ENCODE measurements at regions not wholly inside any gene's neighbourhood (a gene's known extent, or its start where the extent isn't known, plus 50 kb on each side); places are given as distances from the start of the nearest gene placed in this dataset.

DNA sequence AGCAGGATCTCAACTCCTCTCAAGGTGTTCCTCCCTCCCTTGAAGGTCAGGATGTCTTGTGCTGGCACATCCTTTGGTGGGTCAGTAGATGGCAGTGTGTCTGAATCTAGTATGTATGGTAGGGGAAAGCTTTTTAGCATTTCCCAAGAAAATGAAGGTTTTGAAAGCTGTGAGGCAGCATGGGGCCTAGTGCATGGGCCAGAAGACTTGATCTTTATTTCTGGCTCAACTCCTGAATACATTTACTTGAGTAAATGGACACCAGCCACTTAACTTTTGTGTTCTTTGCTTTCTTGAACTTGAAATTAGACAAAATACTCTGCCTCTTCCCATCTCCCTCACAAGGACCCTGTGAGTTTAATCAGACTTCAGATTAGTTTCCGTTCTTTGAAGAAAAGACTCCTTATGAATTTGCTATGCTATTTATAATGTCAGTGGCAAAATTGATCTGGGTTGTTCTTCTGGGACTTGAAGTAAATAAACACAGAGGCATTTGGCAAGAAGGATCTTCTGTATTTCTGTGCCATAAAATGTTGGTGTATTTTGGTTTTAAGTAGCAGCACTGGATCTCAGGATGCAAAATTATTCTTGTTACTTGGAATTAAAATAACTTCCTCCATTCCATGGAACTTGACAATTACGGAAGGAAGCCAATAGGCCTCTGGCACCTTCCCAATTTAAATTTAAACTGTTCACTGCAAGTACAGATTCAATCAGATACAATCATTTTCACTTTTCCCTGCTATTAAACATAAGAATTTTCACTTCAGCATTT, 288.8 kb downstream of the CASP12 start:
- no peak for DNase-seq (ENCODE audit: extremely low read depth in 1 of 2, low read depth in 1 of 2)

DNA sequence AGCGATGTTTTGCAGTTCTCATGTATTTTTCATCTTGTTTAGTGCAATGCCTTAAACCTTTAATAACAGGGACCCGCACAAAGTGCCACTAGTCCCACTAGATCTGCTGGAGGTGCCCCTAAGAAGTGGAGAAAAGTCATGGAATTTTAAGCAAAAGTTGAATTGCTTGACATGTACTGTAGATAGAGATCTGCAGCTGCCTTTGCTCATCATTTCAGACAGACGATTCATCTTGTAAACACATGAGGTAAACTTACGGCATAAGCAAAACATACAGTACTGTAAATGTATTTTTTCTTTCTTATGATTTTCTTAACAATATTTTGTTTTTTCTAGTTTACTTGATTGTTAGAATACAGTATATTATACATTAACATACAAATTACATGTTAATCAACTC, 295.6 kb downstream of the CASP12 start:
- no peak for DNase-seq (ENCODE audit: extremely low read depth in 1 of 2, low read depth in 1 of 2)

DNA sequence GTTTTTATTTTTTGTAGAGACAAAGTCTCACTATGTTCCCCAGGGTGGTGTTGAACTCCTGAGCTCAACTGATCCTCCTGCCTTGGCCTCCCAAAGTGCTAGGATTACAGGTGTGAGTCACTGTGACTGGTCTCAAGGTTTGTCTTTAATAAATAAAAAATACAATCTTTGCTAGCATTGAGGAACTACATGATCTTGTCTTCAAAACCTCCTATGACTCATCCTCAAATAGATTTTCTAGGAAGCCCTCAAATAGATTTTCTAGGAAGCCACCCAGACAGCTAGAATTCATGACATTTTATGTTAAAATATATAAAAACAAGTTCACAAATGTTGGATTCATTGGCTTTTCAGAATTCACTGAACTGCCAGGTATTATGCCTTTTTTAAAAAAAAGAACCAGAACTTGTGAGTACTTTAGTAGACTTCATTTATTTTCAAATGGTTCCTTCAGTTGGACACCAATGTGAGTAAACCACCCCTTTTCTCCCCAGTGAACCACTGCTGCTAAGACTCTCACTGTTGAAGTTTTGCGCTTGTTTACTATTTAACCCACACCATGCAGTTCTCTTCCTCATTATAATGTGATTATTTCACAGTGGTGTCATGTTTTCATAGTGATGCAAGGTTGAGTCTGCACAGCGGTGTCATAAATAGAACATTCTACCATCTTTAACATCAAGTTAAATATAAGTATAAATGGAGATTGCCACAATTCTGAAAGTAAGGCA, 303.9 kb downstream of the CASP12 start:
- no peak for DNase-seq (ENCODE audit: extremely low read depth in 1 of 2, low read depth in 1 of 2)

DNA sequence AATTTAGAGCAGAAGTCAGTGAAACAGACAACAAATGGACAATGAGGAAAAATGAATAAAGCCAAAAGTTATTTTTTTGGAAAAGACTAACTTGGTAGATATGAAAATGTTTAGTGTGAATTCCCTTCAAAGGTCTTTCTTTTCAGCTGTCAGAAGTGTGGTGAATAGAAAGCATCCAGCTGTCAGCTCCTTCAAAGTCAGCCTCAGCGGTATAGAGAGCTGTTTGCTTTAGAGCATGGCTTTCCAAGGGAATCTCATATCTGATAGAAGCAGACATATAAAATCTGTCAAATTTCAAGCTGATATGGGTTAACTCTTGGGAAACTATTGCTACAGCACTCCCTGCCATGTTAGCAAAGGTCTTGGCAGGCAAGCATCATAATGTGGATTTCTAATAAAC, 309.3 kb downstream of the CASP12 start:
- no peak for DNase-seq (ENCODE audit: extremely low read depth in 1 of 2, low read depth in 1 of 2)

DNA sequence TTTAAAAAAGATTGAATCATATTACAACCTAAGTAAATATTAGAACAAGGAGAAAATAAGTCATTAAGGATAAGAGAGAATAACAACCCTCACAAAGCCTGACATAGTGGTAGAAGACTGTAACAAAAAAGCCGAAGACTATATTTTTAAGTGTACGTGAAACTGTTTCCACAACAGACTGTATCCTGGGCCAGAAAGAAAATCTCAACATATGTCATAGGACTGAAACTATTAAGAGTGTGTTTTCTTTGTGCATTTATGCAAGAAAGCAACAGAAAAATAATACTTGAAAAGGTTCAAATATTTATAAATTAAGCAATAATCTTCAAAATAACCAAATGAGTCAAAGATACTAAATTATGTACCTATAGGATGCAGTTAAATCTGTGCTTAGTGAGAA, 309.8 kb downstream of the CASP12 start:
- no peak for DNase-seq (ENCODE audit: extremely low read depth in 1 of 2, low read depth in 1 of 2)

DNA sequence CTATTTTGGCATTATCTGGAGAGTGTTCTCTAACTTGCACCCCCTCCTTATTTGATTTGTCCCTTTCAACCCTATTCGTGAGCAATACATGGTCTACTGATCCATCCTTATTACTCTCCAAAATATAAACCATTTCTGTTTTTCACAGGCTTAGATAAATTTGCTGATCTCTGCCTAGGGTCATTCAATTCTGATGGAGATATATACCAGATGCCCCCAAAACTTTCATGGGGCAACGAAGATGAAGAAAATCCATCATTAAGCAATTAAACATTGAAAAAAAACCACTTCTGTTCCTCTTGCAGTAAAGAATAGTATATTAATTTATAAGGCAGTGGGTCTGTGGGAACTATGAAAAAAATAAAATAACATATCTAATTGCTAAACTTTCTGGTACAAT, 313.4 kb downstream of the CASP12 start:
- no peak for DNase-seq (ENCODE audit: extremely low read depth in 1 of 2, low read depth in 1 of 2)

DNA sequence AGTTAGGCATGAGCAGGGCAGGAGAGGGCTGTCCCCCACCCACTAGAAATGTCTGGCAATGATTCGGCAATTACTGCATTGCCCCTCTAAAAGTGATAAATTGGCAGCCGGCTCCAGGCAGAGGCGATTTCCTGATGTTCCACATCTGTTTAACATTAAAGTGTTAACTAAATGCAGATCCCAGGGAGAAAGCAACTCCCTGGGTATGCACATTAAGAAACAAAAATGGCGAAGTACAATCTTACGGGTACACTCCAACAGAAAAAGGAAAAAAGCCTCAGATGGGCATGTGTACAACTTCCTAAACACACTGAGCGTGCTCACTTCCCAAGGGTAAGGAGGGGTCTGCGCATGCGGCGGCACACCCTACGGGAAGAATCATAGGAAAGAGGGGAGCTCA, 314.4 kb downstream of the CASP12 start:
- no peak for DNase-seq (ENCODE audit: extremely low read depth in 1 of 2, low read depth in 1 of 2)

DNA sequence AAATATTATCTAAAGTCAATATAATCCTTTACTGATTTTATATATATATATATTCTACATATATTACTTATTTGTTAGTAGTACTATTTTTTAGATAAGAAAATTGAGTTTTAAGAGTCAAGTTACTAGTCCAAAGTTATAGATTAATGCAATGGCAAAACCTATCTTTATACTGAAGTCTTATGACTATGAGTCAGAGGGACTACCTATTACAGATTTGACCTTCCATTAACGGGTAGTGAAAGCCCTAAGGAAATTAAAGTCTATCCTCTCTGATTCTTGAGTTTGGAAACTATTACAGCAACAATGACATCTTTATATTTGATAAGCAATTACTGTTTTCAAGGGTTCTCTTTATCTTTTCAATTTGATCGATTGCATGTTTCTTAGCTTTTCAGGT, 315.8 kb downstream of the CASP12 start:
- no peak for DNase-seq (ENCODE audit: extremely low read depth in 1 of 2, low read depth in 1 of 2)

DNA sequence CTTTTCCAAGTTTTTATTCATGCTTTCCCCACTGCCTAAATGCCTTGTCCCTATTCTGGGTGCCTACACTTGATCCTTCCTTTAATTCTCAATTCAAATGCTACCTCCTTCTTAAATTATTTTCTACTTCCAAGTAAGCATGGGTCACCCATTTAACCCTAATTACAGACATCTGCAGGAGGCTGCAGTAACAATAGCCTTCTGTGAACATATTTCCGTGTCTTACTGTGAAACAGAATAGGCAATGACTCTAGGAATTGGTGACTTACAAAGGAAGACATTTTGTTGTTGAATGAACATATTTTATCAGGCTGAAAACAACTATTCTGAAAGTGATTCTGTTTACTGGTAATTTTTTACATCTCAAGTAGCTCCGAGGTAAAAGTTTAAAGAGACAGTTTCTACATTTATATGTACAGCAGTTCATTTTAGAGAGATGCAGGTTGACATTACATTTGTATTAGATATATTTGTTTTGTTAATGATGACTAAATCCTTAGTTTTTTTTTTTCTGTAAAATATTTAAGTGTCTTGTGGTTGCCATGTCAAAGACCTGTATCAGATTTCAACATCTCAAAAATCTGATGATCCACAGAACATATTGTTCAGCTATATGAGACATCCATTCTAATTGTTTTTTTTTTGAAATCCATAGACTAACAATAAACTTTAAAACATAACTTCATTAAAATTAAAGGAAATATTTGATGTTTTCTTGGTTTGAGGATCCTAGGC, 316.8 kb downstream of the CASP12 start:
- no peak for DNase-seq (ENCODE audit: extremely low read depth in 1 of 2, low read depth in 1 of 2)

DNA sequence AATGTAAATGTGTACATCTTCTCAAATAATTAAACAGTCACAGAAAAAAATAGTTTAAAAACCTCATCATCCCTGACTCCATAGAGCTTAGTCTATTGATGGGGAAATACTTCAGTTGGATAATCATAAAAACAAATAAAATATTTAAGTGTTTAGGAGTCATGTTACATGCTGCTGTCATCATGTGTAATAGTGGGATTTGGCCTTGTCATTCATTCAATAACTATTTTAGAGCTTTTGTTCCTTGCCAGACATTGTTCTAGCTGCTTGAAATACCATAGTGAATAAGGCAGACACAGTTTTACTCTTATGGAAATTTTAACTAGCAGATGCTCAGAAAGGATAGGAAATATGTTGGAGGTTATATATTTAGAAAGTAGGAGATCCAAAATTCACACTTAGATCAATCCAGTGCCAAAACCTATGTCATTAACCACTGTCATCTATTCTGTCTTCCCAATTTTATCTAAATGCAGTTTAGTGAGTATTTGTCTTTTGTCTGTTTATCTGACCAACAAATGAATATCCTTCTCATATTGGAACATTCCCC, 324.7 kb downstream of the CASP12 start:
- no peak for DNase-seq (ENCODE audit: extremely low read depth in 1 of 2, low read depth in 1 of 2)

DNA sequence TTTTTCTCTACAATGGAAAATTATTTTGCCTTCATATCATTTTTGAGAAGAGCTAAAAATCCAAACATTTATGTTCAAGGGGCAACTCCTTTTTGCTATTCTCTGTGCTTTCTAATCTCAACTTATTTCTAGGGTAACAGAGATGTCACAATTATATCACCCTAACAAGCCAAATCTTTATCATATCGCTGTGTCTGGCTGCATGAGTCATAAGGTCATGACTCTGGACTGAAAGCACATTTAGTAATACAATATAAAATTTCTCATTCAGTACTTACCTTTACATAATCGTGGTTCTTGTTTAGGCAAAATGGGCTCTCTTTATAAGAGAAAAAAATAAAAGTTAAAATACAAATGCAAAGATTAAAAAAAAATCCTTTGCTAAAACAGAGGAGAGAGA, 326.0 kb downstream of the CASP12 start:
- DNase-seq (ENCODE audit: extremely low read depth in 1 of 2, low read depth in 1 of 2): no peak

DNA sequence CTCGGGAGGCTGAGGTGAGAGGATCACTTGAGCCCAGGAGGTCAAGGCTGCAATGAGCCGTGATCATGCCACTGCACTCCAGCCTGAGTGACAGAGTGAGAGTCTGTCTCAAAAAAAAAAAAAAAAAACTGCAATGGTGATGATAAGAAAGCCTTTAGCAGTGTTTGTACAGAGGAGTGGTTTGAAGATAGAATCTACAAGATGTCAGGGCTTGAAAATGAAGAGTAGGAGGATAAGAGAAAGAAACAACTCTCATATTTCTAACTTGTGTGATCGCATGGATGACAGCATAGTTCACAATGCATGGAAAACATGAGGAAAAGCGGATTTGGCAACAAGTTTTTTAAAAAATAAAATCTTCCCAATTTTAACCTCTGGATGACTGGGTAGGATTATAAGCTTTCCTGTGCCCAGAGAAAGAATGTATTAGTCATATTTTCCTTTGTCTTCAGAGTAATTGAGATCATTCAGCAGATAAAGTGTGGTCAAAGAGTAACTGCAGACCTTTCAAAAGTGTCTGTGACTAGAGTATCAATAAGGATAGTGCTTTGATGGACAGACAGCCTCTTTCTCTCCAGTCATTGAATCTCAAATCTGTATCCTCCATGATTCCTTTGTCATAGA, 328.1 kb downstream of the CASP12 start:
- no peak for DNase-seq (ENCODE audit: extremely low read depth in 1 of 2, low read depth in 1 of 2)

DNA sequence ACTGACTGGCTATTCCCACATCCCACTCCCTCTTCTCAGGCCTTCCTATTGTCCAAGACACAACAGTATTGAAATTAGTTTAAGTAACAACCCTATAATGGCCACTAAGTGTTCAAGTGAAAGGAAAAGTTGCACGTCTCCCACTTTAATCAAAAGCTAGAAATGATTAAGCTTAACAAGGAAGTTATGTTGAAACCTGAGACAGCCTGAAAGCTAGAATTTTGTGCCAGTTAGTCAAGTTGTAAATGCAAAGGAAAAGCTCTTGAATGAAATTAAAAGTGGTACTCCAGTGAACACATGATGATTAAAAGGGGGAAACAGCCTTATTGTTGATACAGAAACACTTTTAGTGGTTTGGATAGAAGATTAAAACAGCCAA, 332.7 kb downstream of the CASP12 start:
- DNase-seq (ENCODE audit: extremely low read depth in 1 of 2, low read depth in 1 of 2): no peak

DNA sequence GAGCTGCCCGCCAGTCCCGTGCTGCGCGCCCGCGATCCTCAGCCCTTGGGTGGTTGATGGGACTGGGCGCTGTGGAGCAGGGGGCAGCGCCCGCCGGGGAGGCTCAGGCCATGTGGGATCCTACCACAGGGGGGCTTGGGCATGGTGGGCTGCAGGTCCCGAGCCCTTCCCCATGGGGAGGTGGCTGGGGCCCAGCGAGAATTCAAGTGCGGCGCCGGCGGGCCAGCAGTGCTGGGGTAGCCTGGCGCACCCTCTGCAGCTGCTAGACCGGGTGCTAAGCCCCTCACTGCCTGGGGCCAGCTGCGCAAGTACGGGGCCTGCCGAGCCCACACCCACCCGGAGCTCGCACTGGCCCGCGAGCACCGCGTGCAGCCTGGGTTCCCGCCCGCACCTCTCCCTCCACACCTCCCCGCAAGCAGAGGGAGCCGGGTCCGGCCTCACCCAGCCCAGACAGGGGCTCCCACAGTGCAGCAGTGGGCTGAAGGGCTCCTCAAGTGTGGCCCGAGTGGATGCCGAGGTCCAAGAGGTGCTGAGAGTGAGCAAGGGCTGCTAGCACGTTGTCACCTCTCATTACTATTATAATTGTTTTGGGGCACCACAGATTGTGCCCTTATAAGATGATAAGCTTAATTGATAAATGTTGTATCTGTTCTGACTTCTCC, 333.2 kb downstream of the CASP12 start:
- DNase-seq (ENCODE audit: extremely low read depth in 1 of 2, low read depth in 1 of 2): no peak

DNA sequence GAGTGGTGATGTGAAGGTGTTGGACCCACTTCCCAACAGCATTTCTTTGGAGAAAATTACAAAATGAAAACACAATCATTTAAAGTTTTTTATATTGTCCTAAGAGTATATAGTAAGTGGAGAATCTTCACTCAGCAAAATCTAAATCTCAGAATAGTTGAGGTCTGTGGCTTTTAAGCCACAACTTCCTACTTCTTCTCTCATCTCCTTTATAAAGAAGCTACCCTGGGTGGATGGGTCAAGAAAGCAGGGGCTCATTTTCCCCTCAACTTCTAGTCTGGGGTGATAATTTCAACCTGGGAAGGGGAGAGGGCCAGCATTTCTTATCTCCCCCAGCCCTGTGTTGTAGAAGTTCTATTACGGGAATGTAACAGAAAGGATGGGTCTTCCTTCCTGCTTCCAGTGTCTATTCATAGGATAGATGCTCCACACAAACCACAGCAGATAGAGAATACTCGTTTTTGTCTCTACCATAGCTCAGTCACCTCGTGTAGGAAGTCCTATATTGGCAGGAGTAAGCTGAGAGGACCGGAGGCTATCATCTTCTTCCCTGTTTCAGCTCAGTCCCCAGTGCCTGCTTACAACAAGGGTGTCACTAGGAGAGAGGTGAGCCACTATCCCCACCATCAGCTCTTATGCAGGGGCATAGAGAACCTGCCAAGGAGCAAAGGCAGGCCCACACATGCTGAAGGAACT, 341.5 kb downstream of the CASP12 start:
- no peak for DNase-seq (ENCODE audit: extremely low read depth in 1 of 2, low read depth in 1 of 2)

DNA sequence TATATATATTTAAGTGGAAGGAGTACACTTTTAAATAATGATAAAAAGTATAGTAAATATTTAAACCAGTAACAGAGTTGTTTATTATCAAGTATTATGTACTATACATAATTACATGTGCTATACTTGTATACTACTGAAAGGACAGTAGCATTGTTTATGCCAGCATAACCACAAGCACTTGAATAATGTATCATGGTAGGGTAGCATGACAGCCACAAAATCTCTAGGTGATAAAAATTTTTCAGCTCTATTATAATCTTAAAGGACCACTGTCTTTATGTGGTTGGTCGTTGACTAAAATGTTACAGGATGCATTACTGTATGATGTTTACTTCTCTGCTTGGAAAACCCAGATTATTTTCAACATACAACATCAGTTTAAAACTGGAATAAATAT, 349.2 kb downstream of the CASP12 start:
- DNase-seq (ENCODE audit: extremely low read depth in 1 of 2, low read depth in 1 of 2): no peak

DNA sequence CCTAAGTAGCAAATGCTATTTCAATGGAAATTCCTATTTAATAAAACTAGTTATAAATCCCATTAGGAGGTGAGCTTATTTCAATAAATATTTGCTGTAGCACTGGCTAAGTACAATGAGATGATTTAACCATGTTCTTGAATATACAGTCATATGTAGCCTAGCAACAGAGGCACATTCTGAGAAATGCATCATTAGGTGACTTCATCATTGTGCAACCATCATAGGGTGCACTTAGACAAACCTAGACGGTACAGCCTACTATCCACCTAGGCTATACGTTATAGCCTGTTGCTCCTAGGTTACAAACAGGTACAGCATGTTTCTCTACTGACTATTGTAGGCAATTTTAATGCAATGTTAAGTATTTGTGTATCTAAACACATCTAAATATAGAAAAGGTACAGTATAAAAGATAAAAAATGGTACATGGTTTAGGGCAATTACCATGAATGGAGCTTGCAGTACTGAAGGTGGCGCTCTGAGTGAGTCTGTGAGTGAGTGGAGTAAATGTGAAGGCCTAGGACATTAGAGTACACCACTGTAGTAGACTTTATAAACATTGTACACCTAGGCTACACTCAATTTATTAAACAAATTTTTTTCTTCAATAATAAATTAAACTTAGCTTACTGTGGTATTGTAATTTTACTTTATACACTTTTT, 350.1 kb downstream of the CASP12 start:
- DNase-seq (ENCODE audit: extremely low read depth in 1 of 2, low read depth in 1 of 2): no peak

DNA sequence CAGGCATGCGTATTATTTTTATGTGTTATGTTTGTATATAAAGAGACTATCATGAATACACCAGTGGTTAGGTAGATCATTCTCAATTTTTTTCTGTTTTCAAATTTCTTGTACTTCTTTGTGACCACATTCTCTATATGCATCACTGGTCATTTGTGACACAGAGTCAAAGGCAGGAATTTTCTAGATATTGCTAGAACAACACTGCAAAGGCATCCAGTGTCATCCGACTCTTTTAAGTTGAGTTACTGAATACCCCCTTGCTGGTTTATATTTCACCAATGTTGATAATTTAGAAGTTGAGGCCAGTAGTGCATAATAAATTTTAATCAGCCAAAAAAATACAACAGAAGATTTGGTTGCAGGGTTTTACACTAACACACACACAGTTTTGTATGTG, 351.8 kb downstream of the CASP12 start:
- DNase-seq (ENCODE audit: extremely low read depth in 1 of 2, low read depth in 1 of 2): no peak

DNA sequence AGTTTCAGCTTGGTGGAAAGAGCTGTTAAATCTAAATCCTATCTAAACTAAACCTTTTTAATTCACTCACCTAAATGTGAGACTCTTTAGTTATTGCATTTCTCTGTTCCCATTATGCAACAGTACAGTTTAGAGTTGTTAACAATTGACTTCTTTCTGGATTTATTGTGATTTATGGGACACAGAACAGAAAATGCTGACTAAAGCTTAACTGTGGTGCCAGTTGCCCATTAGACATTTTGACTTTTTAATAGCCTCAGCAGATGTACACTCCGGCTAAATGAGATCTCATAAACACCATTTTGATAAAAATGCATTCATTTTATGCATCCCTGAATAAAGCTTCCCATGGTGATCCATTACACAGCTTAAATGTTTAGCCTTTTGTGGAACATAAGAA, 356.6 kb downstream of the CASP12 start:
- DNase-seq (ENCODE audit: extremely low read depth in 1 of 2, low read depth in 1 of 2): no peak

DNA sequence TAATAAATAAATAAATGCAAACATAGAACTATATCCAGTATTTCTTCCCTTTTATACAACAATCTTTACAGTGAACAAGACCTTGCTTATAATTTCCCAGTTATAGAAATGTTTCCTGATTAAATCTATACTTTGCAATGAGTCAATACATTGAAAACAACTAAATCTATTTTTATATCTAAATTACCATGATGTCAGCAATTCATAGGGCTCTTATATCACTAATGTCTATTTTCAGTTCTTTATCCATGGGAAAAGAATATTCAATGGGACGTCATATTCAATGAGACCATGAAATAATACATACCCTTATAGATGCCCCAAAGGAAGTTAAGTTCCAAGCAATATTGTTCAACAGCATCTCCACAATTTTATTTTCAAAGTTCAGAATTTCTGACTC, 359.9 kb downstream of the CASP12 start:
- no peak for DNase-seq (ENCODE audit: extremely low read depth in 1 of 2, low read depth in 1 of 2)
